Upper lobe of left lung (tissue), 4 donors: ENCODE measurements at regions not wholly inside any gene's neighbourhood (a gene's known extent, or its start where the extent isn't known, plus 50 kb on each side); places are given as distances from the start of the nearest gene placed in this dataset.

Experiments
- CTCF ChIP-seq, 6 experiments: fragments of 450-650 bp in 4 of 6; fragments of 200-600 bp in 2 of 6; sonication (generic) in 2 of 6; IDR thresholded peaks; one replicate each; pipeline ENCODE4 v1.5.1; 2016 to 2019; ENCODE audit warnings: antibody characterized with exemption in 6 of 6
- EP300 ChIP-seq, 4 donors: sonication (generic); formaldehyde crosslinking; IDR thresholded peaks; one replicate each; pipeline ENCODE4 v1.5.1; 2017; ENCODE audit warnings: antibody characterized with exemption in 4 of 4, control low read depth in 2 of 4

GRCh38 chr16:14375132-14375491 lies 254.9 kb downstream of the PARN start:
- TF ChIP-seq CTCF (IDR thresholded peaks at IDR 0.05) (no peak), EP300 (IDR thresholded peaks at IDR 0.05) (no peak)
